HepG2 (cell line): ENCODE measurements at regions not wholly inside any gene's neighbourhood (a gene's known extent, or its start where the extent isn't known, plus 50 kb on each side); places are given as distances from the start of the nearest gene placed in this dataset.

Experiments
- CHD2 ChIP-seq: IDR thresholded peaks from 2 replicates; pipeline ENCODE4 v1.6.1; 2011; ENCODE audit warnings: low read depth, low read length, improper control_type of control experiment
- CTCF ChIP-seq: sonication (generic); formaldehyde crosslinking; IDR thresholded peaks from 2 replicates; pipeline ENCODE4 v1.5.0; 2020; ENCODE audit warnings: mild to moderate bottlenecking, missing genetic modification reagents, moderate library complexity
- HOMEZ ChIP-seq: IDR thresholded peaks from 2 replicates; pipeline ENCODE4 v1.6.1; 2016; ENCODE audit warnings: low read depth
- MEIS1 ChIP-seq: sonication (generic); formaldehyde crosslinking; IDR thresholded peaks from 2 replicates; pipeline ENCODE4 v1.9.0; 2021; ENCODE audit warnings: mild to moderate bottlenecking, missing genetic modification reagents, moderate library complexity, borderline replicate concordance
- SRF ChIP-seq: IDR thresholded peaks from 2 replicates; pipeline ENCODE4 v1.6.1; 2011; ENCODE audit warnings: mild to moderate bottlenecking, low read depth, low read length, moderate library complexity
- SRSF1 ChIP-seq: fragments of 200-400 bp; formaldehyde crosslinking; optimal IDR thresholded peaks from 2 replicates; pipeline ENCODE3; 2017; ENCODE audit warnings: mild to moderate bottlenecking, low read depth, low read length, moderate library complexity
- TBP ChIP-seq: sonication (generic); formaldehyde crosslinking; IDR thresholded peaks from 2 replicates; pipeline ENCODE4 v1.5.0; 2020; ENCODE audit warnings: missing genetic modification reagents
- ZEB1 ChIP-seq: IDR thresholded peaks from 2 replicates; pipeline ENCODE4 v1.6.1; 2012; ENCODE audit warnings: mild to moderate bottlenecking, low read depth, inconsistent platforms; ENCODE audit not compliant: insufficient replicate concordance
- TF ChIP-seq, protein P1 (sequence below): sonication (generic); formaldehyde crosslinking; IDR thresholded peaks from 2 replicates; pipeline ENCODE4 v1.8.0; 2022; ENCODE audit warnings: mild to moderate bottlenecking, missing genetic modification reagents

DNA sequence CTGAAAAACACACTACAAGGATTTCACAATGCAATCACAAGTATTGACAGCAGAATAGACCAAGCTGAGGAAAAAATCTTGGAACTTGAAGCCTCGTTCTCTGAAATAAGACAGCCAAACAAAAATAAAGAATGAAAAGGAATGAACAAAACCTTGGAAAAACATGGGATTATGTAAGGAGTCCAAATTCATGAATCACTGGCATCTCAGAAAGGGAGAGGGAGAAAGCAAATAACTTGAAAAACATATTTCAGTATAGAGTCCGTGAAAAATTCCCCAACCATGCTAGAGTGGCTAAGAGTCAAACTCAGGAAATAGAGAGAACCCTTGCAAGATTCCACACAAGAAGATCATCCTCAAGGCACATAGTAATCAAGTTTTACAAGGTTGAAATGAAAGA lies 178.5 kb upstream of the CTSO start:
- TF ChIP-seq MEIS1 (CRISPR knock-in tag), result no peak
- TF ChIP-seq HOMEZ (CRISPR knock-in tag), result no peak
- TF ChIP-seq CTCF, result no peak
- no peak for TF ChIP-seq CHD2
- no peak for TF ChIP-seq SRF
- TF ChIP-seq ZEB1, result no peak
- TF ChIP-seq, protein P1, sequence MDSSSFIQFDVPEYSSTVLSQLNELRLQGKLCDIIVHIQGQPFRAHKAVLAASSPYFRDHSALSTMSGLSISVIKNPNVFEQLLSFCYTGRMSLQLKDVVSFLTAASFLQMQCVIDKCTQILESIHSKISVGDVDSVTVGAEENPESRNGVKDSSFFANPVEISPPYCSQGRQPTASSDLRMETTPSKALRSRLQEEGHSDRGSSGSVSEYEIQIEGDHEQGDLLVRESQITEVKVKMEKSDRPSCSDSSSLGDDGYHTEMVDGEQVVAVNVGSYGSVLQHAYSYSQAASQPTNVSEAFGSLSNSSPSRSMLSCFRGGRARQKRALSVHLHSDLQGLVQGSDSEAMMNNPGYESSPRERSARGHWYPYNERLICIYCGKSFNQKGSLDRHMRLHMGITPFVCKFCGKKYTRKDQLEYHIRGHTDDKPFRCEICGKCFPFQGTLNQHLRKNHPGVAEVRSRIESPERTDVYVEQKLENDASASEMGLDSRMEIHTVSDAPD, result no peak
- no peak for TF ChIP-seq TBP (CRISPR knock-in tag)
- TF ChIP-seq SRSF1, result no peak
